KMS-11 (cell line): ENCODE measurements at regions not wholly inside any gene's neighbourhood (a gene's known extent, or its start where the extent isn't known, plus 50 kb on each side); places are given as distances from the start of the nearest gene placed in this dataset.
"Not testable (repeated sequence)": the region's sequence is repeated elsewhere in the genome, so short reads cannot be mapped to it uniquely, and the experiment has no call there.

Source experiments
- H2AFZ ChIP-seq: fragments of 200-600 bp; sonication (generic); 2 replicates; pipeline ENCODE4 v1.6.1; 2016; ENCODE audit warnings: antibody characterized with exemption, mixed run types, low read depth
- H3K27ac ChIP-seq: fragments of 200-600 bp; sonication (generic); 2 replicates; pipeline ENCODE4 v1.6.1; 2016; ENCODE audit warnings: mild to moderate bottlenecking, mixed run types
- H3K27me3 ChIP-seq: fragments of 200-600 bp; sonication (generic); 2 replicates; pipeline ENCODE4 v1.6.1; 2017; ENCODE audit warnings: mild to moderate bottlenecking, low read depth, mixed run types, moderate library complexity; ENCODE audit not compliant: insufficient read depth
- H3K36me3 ChIP-seq: fragments of 200-600 bp; sonication (generic); 2 replicates; pipeline ENCODE4 v1.6.1; 2017; ENCODE audit warnings: mild to moderate bottlenecking, mixed run types; ENCODE audit not compliant: insufficient read depth
- H3K4me1 ChIP-seq: fragments of 200-600 bp; sonication (generic); 2 replicates; pipeline ENCODE4 v1.6.1; 2016; ENCODE audit warnings: mild to moderate bottlenecking, low read depth, mixed run types; ENCODE audit not compliant: poor library complexity, severe bottlenecking
- H3K4me2 ChIP-seq: fragments of 200-600 bp; sonication (generic); 2 replicates; pipeline ENCODE4 v1.7.0; 2016; ENCODE audit warnings: mild to moderate bottlenecking, mixed run types
- H3K4me3 ChIP-seq: fragments of 200-600 bp; sonication (generic); IDR thresholded peaks from 2 replicates; pipeline ENCODE4 v1.6.1; 2017; ENCODE audit warnings: low read depth, low read length, mixed read lengths; ENCODE audit not compliant: insufficient read depth
- H3K79me2 ChIP-seq: fragments of 200-600 bp; sonication (generic); 2 replicates; pipeline ENCODE4 v1.6.1; 2016; ENCODE audit warnings: low read depth, mixed run types; ENCODE audit not compliant: insufficient read depth
- H3K9ac ChIP-seq: fragments of 200-600 bp; sonication (generic); 2 replicates; pipeline ENCODE4 v1.6.1; 2016; ENCODE audit warnings: mild to moderate bottlenecking, mixed run types
- H4K20me1 ChIP-seq: fragments of 200-600 bp; sonication (generic); 2 replicates; pipeline ENCODE4 v1.6.1; 2016; ENCODE audit warnings: mild to moderate bottlenecking, mixed run types; ENCODE audit not compliant: insufficient read depth
- TF ChIP-seq, protein P1 (sequence below): fragments of 200-600 bp; sonication (generic); conservative IDR thresholded peaks from 2 replicates; pipeline ENCODE4 v1.6.1; 2017; ENCODE audit warnings: low read depth, mild to moderate bottlenecking, antibody characterized with exemption, low read length, moderate library complexity, mixed read lengths

DNA sequence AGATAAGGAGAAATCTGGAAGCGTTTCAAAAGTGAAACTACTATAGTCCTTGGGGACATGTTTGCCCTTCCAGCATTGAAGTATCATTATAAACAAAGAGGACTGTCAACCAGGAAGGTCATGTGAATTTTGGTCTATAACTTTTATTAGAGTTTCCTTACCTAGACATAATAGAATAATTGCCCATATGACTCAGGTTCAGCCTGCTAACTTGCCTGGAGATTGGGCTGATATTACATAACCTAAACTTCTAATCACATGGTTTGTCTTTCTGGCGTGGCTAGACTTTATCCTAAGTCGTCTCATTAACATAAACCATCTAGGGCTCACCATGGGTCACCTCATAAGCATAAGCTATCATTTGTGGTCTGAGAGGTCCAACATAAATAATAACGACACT is 775.9 kb downstream of the CENPC start:
- H3K4me2 ChIP-seq, result no peak overlapping the region
- TF ChIP-seq, protein P1, sequence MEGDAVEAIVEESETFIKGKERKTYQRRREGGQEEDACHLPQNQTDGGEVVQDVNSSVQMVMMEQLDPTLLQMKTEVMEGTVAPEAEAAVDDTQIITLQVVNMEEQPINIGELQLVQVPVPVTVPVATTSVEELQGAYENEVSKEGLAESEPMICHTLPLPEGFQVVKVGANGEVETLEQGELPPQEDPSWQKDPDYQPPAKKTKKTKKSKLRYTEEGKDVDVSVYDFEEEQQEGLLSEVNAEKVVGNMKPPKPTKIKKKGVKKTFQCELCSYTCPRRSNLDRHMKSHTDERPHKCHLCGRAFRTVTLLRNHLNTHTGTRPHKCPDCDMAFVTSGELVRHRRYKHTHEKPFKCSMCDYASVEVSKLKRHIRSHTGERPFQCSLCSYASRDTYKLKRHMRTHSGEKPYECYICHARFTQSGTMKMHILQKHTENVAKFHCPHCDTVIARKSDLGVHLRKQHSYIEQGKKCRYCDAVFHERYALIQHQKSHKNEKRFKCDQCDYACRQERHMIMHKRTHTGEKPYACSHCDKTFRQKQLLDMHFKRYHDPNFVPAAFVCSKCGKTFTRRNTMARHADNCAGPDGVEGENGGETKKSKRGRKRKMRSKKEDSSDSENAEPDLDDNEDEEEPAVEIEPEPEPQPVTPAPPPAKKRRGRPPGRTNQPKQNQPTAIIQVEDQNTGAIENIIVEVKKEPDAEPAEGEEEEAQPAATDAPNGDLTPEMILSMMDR, result no peak

DNA sequence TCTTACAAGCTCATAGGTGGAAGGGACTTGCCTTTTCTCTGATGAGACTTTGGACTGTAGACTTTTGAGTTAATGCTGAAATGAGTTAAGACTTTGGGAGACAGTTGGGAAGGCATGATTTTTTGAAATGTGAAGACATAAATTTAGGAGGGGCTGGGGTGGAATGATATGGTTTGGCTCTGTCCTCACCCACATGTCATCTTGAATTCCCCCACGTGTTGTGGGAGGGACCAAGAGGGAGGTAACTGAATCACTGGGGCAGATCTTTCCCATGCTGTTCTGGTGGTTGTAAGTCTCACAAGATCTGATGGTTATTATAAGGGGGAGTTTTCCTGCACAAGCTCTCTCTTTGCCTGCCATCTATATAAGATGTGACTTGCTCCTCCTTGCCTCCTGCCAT is 777.9 kb downstream of the CENPC start:
- Histone ChIP-seq H3K79me2 (no peaks in the 10 kb centered on the region), H3K9ac (no peak overlapping the region), H3K4me3 (no peak overlapping the region), H3K36me3 (no peaks in the 10 kb centered on the region), H3K4me1 (no peaks in the 10 kb centered on the region), H2AFZ (no peak overlapping the region), H3K27ac (no peak overlapping the region), H4K20me1 (no peaks in the 10 kb centered on the region), H3K27me3 (no peaks in the 10 kb centered on the region), H3K4me2 (no peak overlapping the region)
- TF ChIP-seq, protein P1, result no peak

More for the DNA sequence above, 775.9 kb downstream of the CENPC start:
- Histone ChIP-seq H3K79me2 (no peaks in the 10 kb centered on the region), H3K27ac (no peak overlapping the region), H4K20me1 (no peaks in the 10 kb centered on the region), H3K4me1 (no peaks in the 10 kb centered on the region), H3K4me3 (no peak overlapping the region), H3K27me3 (no peaks in the 10 kb centered on the region), H3K36me3 (no peaks in the 10 kb centered on the region), H2AFZ (no peak overlapping the region; the same call in 1 of the 2 replicates), H3K9ac (no peak overlapping the region)

DNA sequence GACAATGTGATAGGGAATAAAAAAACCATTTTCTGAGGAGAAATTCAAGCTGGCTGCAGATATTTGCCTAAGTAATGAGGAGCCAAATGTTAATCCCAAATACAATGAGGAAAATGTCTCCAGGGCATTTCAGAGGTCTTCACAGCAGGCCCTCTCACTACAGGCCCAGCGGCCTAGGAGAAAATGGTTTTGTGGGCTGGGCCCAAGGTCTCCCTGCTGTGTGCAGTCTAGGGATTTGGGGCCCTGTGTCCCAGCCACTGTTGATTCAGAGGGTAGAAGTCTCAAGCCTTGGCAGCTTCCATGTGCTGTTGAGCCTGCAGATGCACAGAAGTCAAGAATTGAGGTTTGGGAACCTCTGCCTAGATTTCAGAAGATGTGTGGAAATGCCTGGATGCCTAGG is 778.7 kb downstream of the CENPC start:
- Histone ChIP-seq H3K27me3 (no peaks in the 10 kb centered on the region), H3K4me1 (no peaks in the 10 kb centered on the region), H3K27ac (no peak overlapping the region), H2AFZ (no peak overlapping the region), H3K9ac (no peak overlapping the region), H3K36me3 (no peaks in the 10 kb centered on the region), H3K79me2 (no peaks in the 10 kb centered on the region), H3K4me3 (no peak overlapping the region), H3K4me2 (no peak overlapping the region), H4K20me1 (no peaks in the 10 kb centered on the region)
- TF ChIP-seq, protein P1, result no peak

DNA sequence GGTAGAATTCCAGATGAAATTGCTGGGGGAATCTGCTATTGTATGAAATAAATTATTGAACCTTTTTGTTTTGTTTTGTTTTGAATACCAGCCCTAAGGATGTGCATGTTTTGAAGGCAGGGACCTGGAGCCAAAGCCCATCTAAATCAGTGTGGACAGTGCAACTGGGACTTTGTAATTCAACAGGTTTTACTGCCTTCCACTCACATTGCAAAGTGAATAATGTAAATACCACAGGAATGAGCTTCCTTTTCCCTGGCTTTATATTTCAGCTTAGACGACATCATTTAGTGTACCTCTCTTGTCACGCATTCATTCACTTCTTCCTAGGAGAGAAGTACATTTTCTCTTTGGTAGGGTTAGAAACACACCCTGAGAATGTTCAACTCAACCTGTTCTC is 795.0 kb downstream of the CENPC start:
- no peak overlapping the region for H3K4me3 ChIP-seq
- no peaks in the 10 kb centered on the region for H3K4me1 ChIP-seq
- H4K20me1 ChIP-seq, result no peaks in the 10 kb centered on the region
- no peaks in the 10 kb centered on the region for H3K36me3 ChIP-seq
- H3K4me2 ChIP-seq, result no peak overlapping the region
- no peaks in the 10 kb centered on the region for H3K79me2 ChIP-seq
- no peaks in the 10 kb centered on the region for H3K27me3 ChIP-seq
- no peak overlapping the region for H2AFZ ChIP-seq
- no peak overlapping the region for H3K27ac ChIP-seq
- TF ChIP-seq, protein P1, result no peak
- no peak overlapping the region for H3K9ac ChIP-seq

DNA sequence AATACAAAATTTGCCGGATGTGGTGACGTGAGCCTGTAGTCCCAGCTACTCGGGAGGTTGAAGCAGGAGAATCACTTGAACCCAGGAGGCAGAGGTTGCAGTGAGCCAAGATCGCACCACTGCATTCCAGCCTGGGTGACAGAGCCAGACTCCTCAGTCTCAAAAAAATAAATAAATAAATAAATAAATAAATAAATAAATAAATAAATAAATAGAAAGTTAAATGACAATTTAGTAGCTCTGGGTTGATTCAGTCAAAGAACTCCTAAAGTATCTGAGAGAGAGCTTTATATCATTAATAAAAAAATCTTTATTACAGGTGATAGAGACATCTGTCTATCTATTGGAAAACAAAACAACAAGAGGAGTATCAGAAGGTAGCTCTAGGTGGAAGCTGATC is 798.4 kb downstream of the CENPC start:
- not testable (repeated sequence) for H3K79me2 ChIP-seq, H3K4me2 ChIP-seq, H3K9ac ChIP-seq, H4K20me1 ChIP-seq, H3K36me3 ChIP-seq, H3K27me3 ChIP-seq, H3K4me1 ChIP-seq, H3K27ac ChIP-seq, H2AFZ ChIP-seq, H3K4me3 ChIP-seq
